Aorta (tissue), 5 donors: ENCODE measurements at regions not wholly inside any gene's neighbourhood (a gene's known extent, or its start where the extent isn't known, plus 50 kb on each side); places are given as distances from the start of the nearest gene placed in this dataset.

Experiments used
- ATAC-seq: fragments of 200-7000 bp; cut with Tn5 transposase; one replicate; pipeline ENCODE4 v1.9.1; 2022; ENCODE audit warnings: moderate library complexity; ENCODE audit not compliant: low FRiP score
- DNase-seq, 2 donors: peaks; one replicate each; pipeline ENCODE4 v3.0.0-alpha.2; 2020
- H3K27ac ChIP-seq, 2 donors: one replicate each; pipeline ENCODE4 v1.5.1; 2013; ENCODE audit warnings: low read length in 2 of 2, mild to moderate bottlenecking in 2 of 2, moderate library complexity in 2 of 2, control low read depth in 1 of 2, inconsistent platforms in 1 of 2, low read depth in 1 of 2
- H3K27me3 ChIP-seq, 2 donors: one replicate each; pipeline ENCODE4 v1.6.1; 2013; ENCODE audit warnings: control low read depth in 1 of 2, low read length in 1 of 2, mild to moderate bottlenecking in 1 of 2, moderate library complexity in 1 of 2; ENCODE audit not compliant: insufficient read depth in 2 of 2, control insufficient read depth in 1 of 2
- H3K36me3 ChIP-seq, 2 donors: one replicate each; pipeline ENCODE4 v1.6.1; 2013; ENCODE audit warnings: control low read depth in 1 of 2, low read length in 1 of 2, mild to moderate bottlenecking in 1 of 2; ENCODE audit not compliant: insufficient read depth in 2 of 2, control insufficient read depth in 1 of 2
- H3K4me1 ChIP-seq, 2 donors: one replicate each; pipeline ENCODE4 v1.6.1; 2013; ENCODE audit warnings: low read length in 2 of 2, control low read depth in 1 of 2, mild to moderate bottlenecking in 1 of 2, moderate library complexity in 1 of 2; ENCODE audit not compliant: insufficient read depth in 2 of 2, control insufficient read depth in 1 of 2
- H3K4me3 ChIP-seq, 2 donors: one replicate each; pipeline ENCODE4 v1.5.1; 2013; ENCODE audit warnings: low read length in 2 of 2, control low read depth in 1 of 2, mild to moderate bottlenecking in 1 of 2
- H3K9me3 ChIP-seq: one replicate; pipeline ENCODE4 v1.6.1; 2013; ENCODE audit warnings: mild to moderate bottlenecking, low read length; ENCODE audit not compliant: control insufficient read depth
- WGBS, 2 donors: extraction: QIAGEN DNeasy Blood & Tissue Kit; methylation state at CpG; one replicate each; pipeline ENCODE4 v1.1.7; 2013; 5-methylcytosine and 5-hydroxymethylcytosine counted together
- intact Hi-C, 2 donors: fragments of 100-400 bp; cut with DNase I; formaldehyde crosslinking; loops; one replicate each; pipeline versions ENCODE4 v1.14.2 to v1.15.0; 2022
- donor health status: healthy with polysubstance abuse.
- donor health status: Bipolar disorder and iron deficiency.
- donor health status: DM: no; HTN: no; CAD: no.
- donor health status: DM: no; HTN: no; CAD: no.
- donor health status: DM: yes; HTN: yes; CAD: no.

DNA sequence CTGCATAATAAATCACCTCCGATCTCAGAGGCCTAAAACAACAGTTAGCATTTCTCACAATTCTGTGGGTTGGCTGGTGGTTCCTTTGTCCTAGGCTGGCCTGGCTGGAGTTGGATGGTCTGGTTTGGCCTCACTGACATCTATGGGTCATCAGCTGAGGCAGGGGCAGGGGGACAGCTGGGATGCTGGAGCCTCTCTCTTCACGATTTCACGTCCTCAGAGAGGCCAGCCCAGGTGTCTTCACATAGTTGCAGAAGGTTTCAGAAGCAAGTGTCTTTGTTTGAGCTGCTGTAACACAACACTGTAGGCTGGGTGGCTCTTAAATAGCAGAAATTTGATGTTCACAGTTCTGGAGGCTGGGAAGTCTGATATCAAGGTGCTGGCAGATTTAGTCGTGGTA is 155.5 kb upstream of the CACNA1E start:
- intact Hi-C loops, result no loop called here
- no peak overlapping the region for H3K27ac ChIP-seq
- no peaks in the 10 kb centered on the region for H3K9me3 ChIP-seq
- no peaks in the 10 kb centered on the region for H3K4me1 ChIP-seq
- no peaks in the 10 kb centered on the region for H3K27me3 ChIP-seq
- DNase-seq, result no peak
- H3K36me3 ChIP-seq, result no peaks in the 10 kb centered on the region
- WGBS, 2 donors, result 73 to 80% methylated on average over 4 of the region's 4 CpGs
- ATAC-seq, result no peak
- H3K4me3 ChIP-seq, result no peak overlapping the region

DNA sequence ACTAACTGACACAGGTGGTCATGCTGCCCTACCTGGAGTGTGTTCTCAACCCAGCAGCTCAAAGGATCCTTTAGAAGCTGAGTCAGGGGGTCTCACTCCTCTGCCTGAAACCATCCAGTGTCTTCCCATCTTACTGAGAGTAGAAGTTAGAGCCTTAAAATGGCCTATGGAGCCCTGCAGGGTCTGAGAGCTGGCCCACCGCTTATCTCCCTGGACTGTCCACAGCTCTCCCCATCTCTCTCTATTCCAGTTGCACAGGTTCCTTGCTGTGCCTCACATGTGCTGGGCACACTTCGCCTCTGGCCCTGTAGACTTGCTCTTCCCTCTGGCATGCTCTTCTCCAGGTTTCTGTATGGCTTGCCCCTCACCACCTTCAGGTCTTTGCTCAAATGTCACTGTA is 148.6 kb upstream of the CACNA1E start:
- Histone ChIP-seq H3K27me3 (no peaks in the 10 kb centered on the region), H3K36me3 (no peaks in the 10 kb centered on the region), H3K4me3 (no peak overlapping the region), H3K4me1 (no peaks in the 10 kb centered on the region), H3K9me3 (peaks cover 1% of the 10 kb centered on the region), H3K27ac (no peak overlapping the region)
- 84 to 92% methylated on average over 2 of the region's 2 CpGs for WGBS, 2 donors
- ATAC-seq (no peak), DNase-seq (no peak)
- intact Hi-C loops, result no loop called here

DNA sequence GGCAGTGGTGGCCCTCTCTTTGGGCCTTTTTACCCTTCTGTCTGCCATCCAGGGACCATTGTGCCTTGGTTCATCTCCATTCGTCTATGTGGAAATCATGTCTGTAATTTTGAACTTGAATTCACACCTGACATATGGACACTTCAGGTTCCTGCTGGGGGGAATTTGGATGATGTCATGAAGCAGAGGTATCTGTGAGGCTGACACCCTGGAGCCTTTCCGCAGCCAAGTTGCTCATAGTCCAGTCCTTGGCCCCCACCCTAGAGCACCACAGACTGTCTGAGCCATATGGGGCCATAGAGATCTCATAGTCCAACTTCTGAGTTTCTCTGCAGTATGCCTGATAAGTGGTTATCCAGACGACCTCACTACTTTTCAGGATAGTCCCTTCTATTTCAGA is 147.7 kb upstream of the CACNA1E start:
- 75 to 76% methylated on average over 3 of the region's 3 CpGs for WGBS, 2 donors
- H3K27ac ChIP-seq, result no peak overlapping the region
- no peak overlapping the region for H3K4me3 ChIP-seq
- no peaks in the 10 kb centered on the region for H3K4me1 ChIP-seq
- no peaks in the 10 kb centered on the region for H3K36me3 ChIP-seq
- H3K27me3 ChIP-seq, result no peaks in the 10 kb centered on the region
- peaks cover 1% of the 10 kb centered on the region for H3K9me3 ChIP-seq
- ATAC-seq (no peak), DNase-seq (no peak)
- intact Hi-C loops, result no loop called here

DNA sequence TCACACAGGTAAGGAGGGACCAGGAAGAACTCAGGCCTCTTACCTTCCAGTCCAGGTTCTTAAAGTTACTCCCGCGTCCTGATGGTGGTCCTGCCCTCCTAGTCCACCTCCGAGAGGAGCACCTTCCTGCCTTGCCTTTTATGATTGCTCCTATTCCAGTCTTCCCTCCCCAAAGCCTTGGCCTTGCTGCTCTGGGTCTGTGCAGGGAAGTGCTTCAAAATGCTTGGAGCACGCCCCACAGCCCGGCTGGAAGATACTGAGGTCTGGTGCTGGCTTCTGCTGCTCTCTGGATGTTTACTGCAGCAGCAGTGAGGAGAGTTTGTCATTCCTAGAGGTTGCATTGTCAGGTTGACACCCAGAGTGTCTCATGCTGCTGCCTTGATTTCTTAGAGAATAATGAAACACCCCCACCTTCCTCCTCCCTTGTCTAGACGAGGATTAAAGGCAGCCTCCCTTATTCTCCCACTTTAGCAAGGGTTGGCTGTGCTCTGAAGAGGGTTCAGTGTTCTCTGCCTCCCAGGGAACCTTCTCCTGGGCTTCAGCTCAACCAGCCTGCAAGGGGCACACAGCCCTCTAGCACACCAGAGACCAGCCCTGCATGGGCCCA is 142.2 kb upstream of the CACNA1E start:
- peaks cover 1% of the 10 kb centered on the region for H3K9me3 ChIP-seq
- H3K27ac ChIP-seq, result no peak overlapping the region
- ATAC-seq, result no peak
- no peak overlapping the region for H3K4me3 ChIP-seq
- 65 to 82% methylated on average over 6 of the region's 6 CpGs for WGBS, 2 donors
- H3K36me3 ChIP-seq, result no peaks in the 10 kb centered on the region
- H3K4me1 ChIP-seq, result no peaks in the 10 kb centered on the region
- no peak for DNase-seq
- no peaks in the 10 kb centered on the region for H3K27me3 ChIP-seq
- intact Hi-C loops, result no loop called here

DNA sequence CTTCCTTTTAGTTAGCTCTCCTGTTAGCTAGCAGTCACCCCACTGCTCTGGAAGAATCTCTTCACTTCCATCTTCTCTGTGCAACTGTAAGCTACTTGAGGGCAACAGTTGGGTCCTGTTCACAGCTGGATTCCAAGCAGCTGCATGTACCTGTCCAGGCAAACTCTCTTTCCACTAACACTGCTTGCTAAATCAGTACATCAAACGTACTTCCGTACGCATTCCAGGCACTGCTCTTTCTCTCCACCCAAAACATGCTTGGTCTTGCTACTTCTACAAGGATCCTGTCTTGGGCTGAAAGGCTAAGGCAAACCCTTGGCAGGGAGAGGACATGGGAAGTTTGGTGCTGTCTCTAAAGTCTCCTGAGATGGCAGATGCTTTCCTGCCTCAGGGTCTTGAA is 139.2 kb upstream of the CACNA1E start:
- Histone ChIP-seq H3K4me3 (no peak overlapping the region), H3K4me1 (no peaks in the 10 kb centered on the region), H3K9me3 (no peaks in the 10 kb centered on the region), H3K36me3 (no peaks in the 10 kb centered on the region), H3K27ac (no peak overlapping the region), H3K27me3 (no peaks in the 10 kb centered on the region)
- intact Hi-C loops, result no loop called here
- DNase-seq, result no peak
- WGBS, 2 donors, result 73 to 75% methylated on average over 3 of the region's 3 CpGs
- ATAC-seq, result no peak

DNA sequence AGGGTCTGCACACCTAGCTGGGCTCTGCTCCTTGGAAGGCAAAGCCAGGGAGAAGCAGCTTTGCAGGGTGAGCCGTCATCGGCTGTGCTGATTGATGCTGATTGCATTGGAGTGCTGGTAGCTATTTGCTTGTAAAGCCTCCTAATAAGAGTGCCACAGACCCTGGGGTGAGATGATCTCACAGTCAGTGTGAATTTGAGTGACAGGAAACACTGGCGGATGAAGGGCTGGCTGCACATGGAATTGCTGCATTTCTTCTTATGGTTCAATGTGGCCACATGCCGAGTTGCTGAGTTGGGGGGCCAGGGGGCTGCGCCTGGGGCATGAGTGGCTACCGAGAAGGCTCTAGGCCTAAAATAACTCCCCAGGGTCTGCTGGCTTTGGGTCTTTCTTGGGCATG is 138.2 kb upstream of the CACNA1E start:
- 39 to 41% methylated on average over 6 of the region's 6 CpGs for WGBS, 2 donors
- no peaks in the 10 kb centered on the region for H3K9me3 ChIP-seq
- intact Hi-C loops, result no loop called here

DNA sequence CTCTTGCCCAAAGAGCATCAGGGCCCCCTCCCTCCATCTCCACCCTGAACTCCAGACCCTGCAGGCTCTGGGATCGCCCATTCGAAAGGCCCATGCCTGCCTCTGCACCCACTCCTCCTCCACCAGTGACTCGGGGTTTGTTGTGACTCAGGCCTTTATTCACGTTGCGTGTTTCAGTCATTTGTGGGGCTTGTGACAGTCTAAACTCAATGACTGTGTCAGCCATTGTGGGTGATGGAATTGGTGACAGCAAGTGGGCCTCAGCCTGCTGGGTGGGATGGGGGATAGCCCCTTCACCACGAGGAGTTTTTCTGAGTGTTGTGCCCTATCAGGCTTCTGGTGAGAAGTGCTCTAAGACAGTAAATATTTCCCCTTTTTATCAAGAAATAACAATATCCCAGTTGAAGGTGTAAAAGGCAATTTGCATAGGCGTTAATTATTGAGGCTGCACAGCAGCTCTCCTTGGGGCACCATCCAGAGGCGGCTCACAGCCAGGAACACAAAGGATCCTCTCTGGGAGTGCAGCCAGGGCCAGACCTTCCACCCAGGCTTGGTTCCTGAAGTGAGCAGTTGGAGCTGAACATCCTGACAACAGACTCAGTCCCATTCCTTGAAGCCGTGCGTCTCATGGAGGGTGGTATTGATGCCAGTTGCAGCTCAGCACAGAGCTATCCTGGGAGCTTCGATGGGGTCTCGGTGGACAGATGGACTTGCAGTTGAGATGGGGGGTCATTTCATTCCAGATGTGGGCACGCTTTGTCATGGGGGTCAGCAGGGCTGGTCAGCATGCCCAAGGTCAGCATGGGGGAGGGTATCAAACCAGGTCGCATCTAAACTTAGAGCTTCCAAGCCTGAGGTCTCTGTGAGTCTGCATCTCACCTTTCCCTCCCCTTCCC is 135.6 kb upstream of the CACNA1E start:
- WGBS, 2 donors, result 80 to 83% methylated on average over 14 of the region's 14 CpGs
- no peaks in the 10 kb centered on the region for H3K27me3 ChIP-seq
- DNase-seq (no peak), ATAC-seq (no peak)
- no peaks in the 10 kb centered on the region for H3K36me3 ChIP-seq
- H3K9me3 ChIP-seq, result peaks cover 1% of the 10 kb centered on the region
- intact Hi-C loops, result no loop called here
- no peak overlapping the region for H3K4me3 ChIP-seq
- no peak overlapping the region for H3K27ac ChIP-seq
- no peaks in the 10 kb centered on the region for H3K4me1 ChIP-seq

More for the DNA sequence above, 138.2 kb upstream of the CACNA1E start:
- H3K4me3 ChIP-seq, result no peak overlapping the region
- no peaks in the 10 kb centered on the region for H3K27me3 ChIP-seq
- DNase-seq (no peak), ATAC-seq (no peak)
- H3K4me1 ChIP-seq, result no peaks in the 10 kb centered on the region
- H3K27ac ChIP-seq, result no peak overlapping the region
- no peaks in the 10 kb centered on the region for H3K36me3 ChIP-seq

DNA sequence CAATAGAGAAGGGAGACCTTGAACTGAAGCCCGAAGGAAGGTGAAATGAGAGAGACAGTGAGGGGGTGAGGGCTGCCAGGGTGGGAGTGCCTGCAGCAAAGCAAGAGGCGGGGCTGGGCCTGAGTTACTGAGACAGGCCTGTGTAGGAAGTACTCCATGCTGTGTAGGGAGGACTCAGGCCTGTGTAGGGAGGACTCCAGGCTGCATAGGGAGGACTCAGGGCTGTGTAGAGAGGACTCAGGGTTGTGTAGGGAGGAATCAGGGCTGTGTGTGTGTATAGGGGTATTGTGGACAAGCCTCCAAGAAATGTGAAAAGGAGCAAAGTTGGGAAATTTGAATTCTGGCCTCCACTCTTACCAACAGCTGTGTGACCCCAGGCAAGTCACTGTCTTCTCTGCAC is 133.8 kb upstream of the CACNA1E start:
- WGBS, 2 donors, result 73 to 79% methylated on average over 2 of the region's 2 CpGs

DNA sequence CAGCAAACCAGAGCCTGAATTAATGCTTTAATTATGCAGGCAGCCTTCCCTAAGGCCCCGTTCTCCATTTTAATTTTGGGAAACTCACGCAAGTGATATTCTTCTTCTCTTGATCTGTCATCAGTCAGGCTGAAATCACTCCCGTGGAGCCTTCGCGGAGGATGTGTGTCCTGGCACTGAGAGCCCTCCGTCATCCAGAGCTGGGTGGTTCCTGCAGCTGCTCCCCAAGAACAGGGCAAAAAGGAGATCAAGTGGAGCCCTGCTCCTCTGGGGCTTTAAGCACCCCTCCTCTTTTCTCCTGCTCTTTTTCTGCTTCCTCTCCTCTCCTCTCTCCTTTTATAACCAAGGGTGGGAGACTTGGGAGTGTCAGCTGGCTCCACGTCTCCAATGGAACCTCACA is 133.2 kb upstream of the CACNA1E start:
- H3K27ac ChIP-seq, result no peak overlapping the region
- peaks cover 1% of the 10 kb centered on the region for H3K9me3 ChIP-seq
- no peaks in the 10 kb centered on the region for H3K36me3 ChIP-seq
- H3K4me3 ChIP-seq, result no peak overlapping the region
- intact Hi-C loops, result no loop called here
- ATAC-seq (no peak), DNase-seq (no peak)
- H3K4me1 ChIP-seq, result no peaks in the 10 kb centered on the region
- WGBS, 2 donors, result 38 to 58% methylated on average over 7 of the region's 7 CpGs
- no peaks in the 10 kb centered on the region for H3K27me3 ChIP-seq

More for the DNA sequence above, 133.8 kb upstream of the CACNA1E start:
- H3K27ac ChIP-seq, result no peak overlapping the region
- H3K4me1 ChIP-seq, result no peaks in the 10 kb centered on the region
- H3K4me3 ChIP-seq, result no peak overlapping the region
- intact Hi-C loops, result no loop called here
- H3K36me3 ChIP-seq, result no peaks in the 10 kb centered on the region
- no peak for DNase-seq
- H3K27me3 ChIP-seq, result no peaks in the 10 kb centered on the region
- ATAC-seq, result no peak
- H3K9me3 ChIP-seq, result peaks cover 1% of the 10 kb centered on the region
